Heart right ventricle (tissue), 16 donors: ENCODE measurements at regions not wholly inside any gene's neighbourhood (a gene's known extent, or its start where the extent isn't known, plus 50 kb on each side); places are given as distances from the start of the nearest gene placed in this dataset.

ENCODE experiments used
- ATAC-seq, 8 donors: fragments of 200-7000 bp; cut with Tn5 transposase; one replicate each; pipeline ENCODE4 v1.9.1; 2020; ENCODE audit warnings: mild to moderate bottlenecking in 8 of 8, moderate library complexity in 8 of 8, moderate number of reproducible peaks in 1 of 8
- DNase-seq, 2 donors: peaks; one replicate each; pipeline ENCODE4 v3.0.0-alpha.2; 2020
- H3K27ac ChIP-seq, 10 donors: fragments of 200-600 bp; sonication (generic) in 2 of 10; one replicate each; pipeline versions ENCODE4 v1.5.0 to v1.8.0; 2020 to 2022; ENCODE audit warnings: mild to moderate bottlenecking in 3 of 10
- H3K27me3 ChIP-seq, 7 donors: fragments of 200-600 bp; one replicate each; pipeline ENCODE4 v1.8.0; 2021 to 2022; ENCODE audit warnings: mild to moderate bottlenecking in 2 of 7
- H3K36me3 ChIP-seq, 9 donors: fragments of 200-600 bp; sonication (generic) in 1 of 9; one replicate each; pipeline versions ENCODE4 v1.5.0 to v1.8.0; 2020 to 2022; ENCODE audit warnings: mild to moderate bottlenecking in 2 of 9
- H3K4me1 ChIP-seq, 9 donors: fragments of 200-600 bp; sonication (generic) in 1 of 9; one replicate each; pipeline versions ENCODE4 v1.5.0 to v1.8.0; 2020 to 2022; ENCODE audit warnings: mild to moderate bottlenecking in 4 of 9
- H3K4me3 ChIP-seq, 10 donors: fragments of 200-600 bp; sonication (generic) in 2 of 10; one replicate each; pipeline versions ENCODE4 v1.5.0 to v1.8.0; 2020 to 2022; ENCODE audit warnings: mild to moderate bottlenecking in 7 of 10, moderate library complexity in 2 of 10
- H3K9me3 ChIP-seq, 11 donors: fragments of 200-600 bp in 10 of 11; sonication (generic) in 2 of 11; one replicate each; pipeline versions ENCODE4 v1.5.0 to v1.8.0; 2013 to 2022; ENCODE audit warnings: mild to moderate bottlenecking in 2 of 11, control low read depth in 1 of 11, moderate library complexity in 1 of 11
- CTCF ChIP-seq, 9 donors: fragments of 200-600 bp; sonication (generic) in 2 of 9; IDR thresholded peaks; one replicate each; pipeline versions ENCODE4 v1.5.0 to v1.8.0; 2021 to 2022; ENCODE audit warnings: antibody characterized with exemption in 9 of 9, mild to moderate bottlenecking in 5 of 9, moderate library complexity in 1 of 9
- WGBS, 2 donors: extraction: QIAGEN DNeasy Blood & Tissue Kit; methylation state at CpG; one replicate each; pipeline ENCODE4 v1.1.7; 2013; ENCODE audit warnings: inconsistent platforms in 1 of 2; 5-methylcytosine and 5-hydroxymethylcytosine counted together
- intact Hi-C, 10 donors: fragments of 100-400 bp; cut with DNase I; formaldehyde crosslinking; loops; one replicate each; pipeline versions ENCODE4 v1.11.1 to v1.14.2; 2022
- donor health status: Arrhythmogenic right ventricular cardiomyopathy.
- donor health status: ischemic (EF 13 %, LVEDD 7.1; RV severe dilation, severe dysfunction).
- donor health status: healthy with polysubstance abuse.
- donor health status: DM: no; HTN: yes; CAD: no.
- donor health status: DM: no; HTN: no; CAD: no.
- donor health status: ischemic (EF 25% LVEDD 6.9; RV normal size, moderate dysfunction).
- donor health status: ischemic (EF 25% LVEDD 5.7; RV mildly dilated, moderate dysfunction).
- donor health status: healthy.
- donor health status: DM: yes; HTN: yes; CAD: no.
- donor health status: Ischemic cardiomyopathy.
- donor health status: ischemic (EF 35%, LVEDD 5.7; RV mildly dilated, moderate dysfunction).
- donor health status: nonischemic (EF 11% LVEDD 7.7; RV severe dilation, severe dysfunction).
- donor health status: DM: yes; HTN: yes; CAD: no.
- donor health status: PGD.
- donor health status: ischemic (EF 29% LVEDD 5.4; RV normal size, mild dysfunction).
- donor health status: nonischemic (EF 23%, LVEDD 6.1; RV moderate dilation, normal function).

- ATAC-seq: no peak
- Histone ChIP-seq H3K27ac (no peak overlapping the region), H3K4me3 (no peak overlapping the region), H3K4me1 (no peaks in the 10 kb centered on the region), H3K27me3 (no peaks in the 10 kb centered on the region), H3K36me3 (no peaks in the 10 kb centered on the region), H3K9me3 (peaks cover 0 to 17% (median 0%) of the 10 kb centered on the region in 11 donors)
- 87% methylated on average over 3 of the region's 3 CpGs for WGBS, 2 donors
- no peak for TF ChIP-seq CTCF (IDR thresholded peaks at IDR 0.05)
- DNase-seq: no peak
- intact Hi-C loops: no loop called here
Observed at GRCh38 chr10:107873007-107873406, 708.5 kb upstream of the SORCS1 start.

GRCh38 chr10:107865691-107866090 lies 701.2 kb upstream of the SORCS1 start:
- DNase-seq: no peak
- peaks cover 0 to 8% (median 0%) of the 10 kb centered on the region in 11 donors for H3K9me3 ChIP-seq

GRCh38 chr10:107859065-107859464 lies 694.6 kb upstream of the SORCS1 start:
- ATAC-seq: no peak
- Histone ChIP-seq H3K27ac (no peak overlapping the region), H3K9me3 (peaks cover 0 to 2% (median 0%) of the 10 kb centered on the region in 11 donors), H3K4me1 (no peaks in the 10 kb centered on the region), H3K4me3 (no peak overlapping the region), H3K27me3 (peaks cover 0 to 3% (median 0%) of the 10 kb centered on the region in 7 donors), H3K36me3 (no peaks in the 10 kb centered on the region)
- 72 to 76% methylated on average over 5 of the region's 5 CpGs for WGBS, 2 donors
- intact Hi-C loops: no loop called here
- no peak for DNase-seq
- no peak for TF ChIP-seq CTCF (IDR thresholded peaks at IDR 0.05)

More at GRCh38 chr10:107865691-107866090, 701.2 kb upstream of the SORCS1 start:
- intact Hi-C loops: no loop called here
- no peak for TF ChIP-seq CTCF (IDR thresholded peaks at IDR 0.05)
- H3K4me3 ChIP-seq: no peak overlapping the region
- H3K27ac ChIP-seq: no peak overlapping the region
- no peaks in the 10 kb centered on the region for H3K36me3 ChIP-seq
- H3K27me3 ChIP-seq: peaks cover 0 to 3% (median 0%) of the 10 kb centered on the region in 7 donors
- no peaks in the 10 kb centered on the region for H3K4me1 ChIP-seq
- WGBS, 2 donors: 57 to 59% methylated on average over 6 of the region's 6 CpGs
- ATAC-seq: no peak

GRCh38 chr10:107856047-107856315 lies 691.5 kb upstream of the SORCS1 start:
- DNase-seq (no peak), ATAC-seq (no peak)
- no peaks in the 10 kb centered on the region for H3K36me3 ChIP-seq
- no peak overlapping the region for H3K4me3 ChIP-seq
- intact Hi-C loops: no loop called here
- H3K9me3 ChIP-seq: peaks cover 0 to 15% (median 4%) of the 10 kb centered on the region in 11 donors
- TF ChIP-seq CTCF (IDR thresholded peaks at IDR 0.05): no peak
- H3K4me1 ChIP-seq: no peaks in the 10 kb centered on the region
- no peak overlapping the region for H3K27ac ChIP-seq
- no peaks in the 10 kb centered on the region for H3K27me3 ChIP-seq
